HCT116 (cell line): ENCODE measurements at regions not wholly inside any gene's neighbourhood (a gene's known extent, or its start where the extent isn't known, plus 50 kb on each side); places are given as distances from the start of the nearest gene placed in this dataset.

Source experiments
- ATAC-seq: fragments of 200-7000 bp; cut with Tn5 transposase; 2 replicates; pipeline ENCODE4 v1.9.1; 2020; ENCODE audit warnings: mild to moderate bottlenecking, moderate library complexity
- BruUV-seq: library from RNA; stranded (reverse); fragments of 400-500 nt; replicated peaks from 2 replicates; lab custom pipeline; 2021; lab: Mats Ljungman, UMichigan
- CTCF ChIA-PET: fragments of 300-600 bp; sonication (Branson Sonifier 250); formaldehyde crosslinking; loops from one replicate; lab custom pipeline; 2021; ENCODE audit warnings: antibody characterized with exemption; lab: Charles Lee
- POLR2A ChIA-PET: fragments of 300-600, 350-600 bp; sonication (Branson Sonifier 250); formaldehyde crosslinking; loops from one replicate; lab custom pipeline; 2021; ENCODE audit warnings: antibody characterized with exemption; lab: Charles Lee
- RAD21 ChIA-PET, 2 experiments: fragments of 300-600 bp; sonication (Branson Sonifier 250); formaldehyde crosslinking; loops; one replicate each; lab custom pipeline; 2023; ENCODE audit warnings: low total read pairs in 2 of 2; ENCODE audit not compliant: uncharacterized antibody in 2 of 2, unreplicated experiment in 2 of 2, low non-redundant PET in 1 of 2; lab: Charles Lee
- DNase-seq: peaks from one replicate; pipeline ENCODE4 v3.0.0-alpha.2; 2010; ENCODE audit warnings: low read depth, low spot score
- H2AFZ ChIP-seq: fragments of 200-600 bp; shearing (Covaris generic), sonication (generic); 2 replicates; pipeline ENCODE4 v1.6.1; 2017; ENCODE audit warnings: low read depth, mixed run types, mixed read lengths, antibody characterized with exemption, low read length; ENCODE audit not compliant: poor library complexity, severe bottlenecking
- H3K27ac ChIP-seq: 2 replicates; pipeline ENCODE4 v1.5.1; 2012; ENCODE audit warnings: low read depth, low read length
- H3K27me3 ChIP-seq: fragments of 200-600 bp; sonication (generic); 2 replicates; pipeline ENCODE4 v1.6.1; 2016; ENCODE audit warnings: mixed run types, low read length, mixed read lengths; ENCODE audit not compliant: insufficient read depth
- H3K36me3 ChIP-seq, 2 experiments: fragments of 200-500 bp in 1 of 2; fragments of 200-600 bp in 1 of 2; sonication (Bioruptor generic) in 1 of 2; sonication (generic) in 1 of 2; 2 replicates each; pipeline versions ENCODE4 v1.5.1 to v1.6.1; 2014 to 2016; ENCODE audit warnings: low read length in 2 of 2, inconsistent platforms in 1 of 2, mixed read lengths in 1 of 2, mixed run types in 1 of 2; ENCODE audit not compliant: insufficient read depth in 2 of 2, control insufficient read depth in 1 of 2
- H3K4me1 ChIP-seq, 2 experiments: fragments of 200-600 bp in 1 of 2; sonication (generic) in 1 of 2; 2 replicates each; pipeline versions ENCODE4 v1.5.1 to v1.6.1; 2012 to 2017; ENCODE audit warnings: low read length in 2 of 2, inconsistent platforms in 1 of 2, mild to moderate bottlenecking in 1 of 2, mixed read lengths in 1 of 2, mixed run types in 1 of 2, moderate library complexity in 1 of 2; ENCODE audit not compliant: insufficient read depth in 2 of 2, control insufficient read depth in 1 of 2
- H3K4me2 ChIP-seq: fragments of 200-600 bp; sonication (generic); 2 replicates; pipeline ENCODE4 v1.6.1; 2017; ENCODE audit warnings: mixed run types, low read length, mixed read lengths
- H3K4me3 ChIP-seq, 2 experiments: fragments of 200-600 bp in 1 of 2; sonication (generic) in 1 of 2; replicated peaks in 1 of 2; 2 replicates each; pipeline ENCODE4 v1.5.1; 2011 to 2016; ENCODE audit warnings: low read length in 2 of 2, control low read depth in 1 of 2, low read depth in 1 of 2, mild to moderate bottlenecking in 1 of 2, mixed read lengths in 1 of 2, mixed run types in 1 of 2
- H3K79me2 ChIP-seq: fragments of 200-600 bp; sonication (generic); 2 replicates; pipeline ENCODE4 v1.6.1; 2017; ENCODE audit warnings: mild to moderate bottlenecking, mixed run types, low read length, moderate library complexity, mixed read lengths; ENCODE audit not compliant: insufficient read depth
- H3K9ac ChIP-seq: fragments of 200-600 bp; sonication (generic); 2 replicates; pipeline ENCODE4 v1.6.1; 2016; ENCODE audit warnings: low read length, mixed read lengths
- H3K9me2 ChIP-seq: fragments of 200-600 bp; sonication (generic), shearing (Covaris generic); 2 replicates; pipeline ENCODE4 v1.6.1; 2017; ENCODE audit warnings: mixed run types, mild to moderate bottlenecking, moderate library complexity; ENCODE audit not compliant: insufficient read depth
- H3K9me3 ChIP-seq, 2 experiments: fragments of 200-500 bp in 1 of 2; fragments of 200-600 bp in 1 of 2; sonication (Bioruptor generic) in 1 of 2; sonication (generic) in 1 of 2; 2 replicates each; pipeline ENCODE4 v1.6.1; 2014 to 2017; ENCODE audit warnings: low read length in 2 of 2, mixed read lengths in 2 of 2, inconsistent platforms in 1 of 2, low read depth in 1 of 2, mild to moderate bottlenecking in 1 of 2, mixed run types in 1 of 2, moderate library complexity in 1 of 2; ENCODE audit not compliant: control insufficient read depth in 1 of 2, insufficient read depth in 1 of 2
- H4K20me1 ChIP-seq: fragments of 200-600 bp; sonication (generic), shearing (Covaris generic); 2 replicates; pipeline ENCODE4 v1.6.1; 2017; ENCODE audit warnings: mixed run types, mild to moderate bottlenecking, moderate library complexity; ENCODE audit not compliant: insufficient read depth
- CBX3 ChIP-seq: IDR thresholded peaks from 2 replicates; pipeline ENCODE4 v1.6.1; 2012; ENCODE audit warnings: low read depth
- CEBPB ChIP-seq: IDR thresholded peaks from 2 replicates; pipeline ENCODE4 v1.6.1; 2012; ENCODE audit warnings: low read depth
- EGR1 ChIP-seq: IDR thresholded peaks from 2 replicates; pipeline ENCODE4 v1.6.1; 2012; ENCODE audit warnings: low read depth
- EZH2 ChIP-seq: fragments of 200-600 bp; sonication (generic); IDR thresholded peaks from 2 replicates; pipeline ENCODE4 v1.6.1; 2017; ENCODE audit warnings: antibody characterized with exemption, mixed run types
- EZH2phosphoT487 ChIP-seq: fragments of 200-600 bp; IDR thresholded peaks from 2 replicates; pipeline ENCODE4 v1.6.1; 2018; ENCODE audit warnings: antibody characterized with exemption, borderline replicate concordance
- FOSL1 ChIP-seq: IDR thresholded peaks from 2 replicates; pipeline ENCODE4 v1.6.1; 2012; ENCODE audit warnings: low read depth
- JUND ChIP-seq: IDR thresholded peaks from 2 replicates; pipeline ENCODE4 v1.6.1; 2012
- POLR2A ChIP-seq: IDR thresholded peaks from 2 replicates; pipeline ENCODE4 v1.7.0; 2011; ENCODE audit warnings: borderline replicate concordance; ENCODE audit not compliant: insufficient read depth, insufficient read length; ENCODE audit errors: extremely low read depth
- POLR2AphosphoS5 ChIP-seq: IDR thresholded peaks from 2 replicates; pipeline ENCODE4 v1.6.1; 2011; ENCODE audit warnings: mild to moderate bottlenecking, low read depth, low read length, moderate library complexity
- RAD21 ChIP-seq: IDR thresholded peaks from 2 replicates; pipeline ENCODE4 v1.6.1; 2012; ENCODE audit warnings: low read depth, mild to moderate bottlenecking
- SIN3A ChIP-seq: IDR thresholded peaks from 2 replicates; pipeline ENCODE4 v1.6.1; 2012; ENCODE audit warnings: low read depth
- SP1 ChIP-seq: IDR thresholded peaks from 2 replicates; pipeline ENCODE4 v1.6.1; 2012; ENCODE audit warnings: low read depth
- SRF ChIP-seq: IDR thresholded peaks from 2 replicates; pipeline ENCODE4 v1.6.1; 2012; ENCODE audit warnings: low read depth
- TCF7L2 ChIP-seq: IDR thresholded peaks from 2 replicates; pipeline ENCODE4 v1.7.0; 2011; ENCODE audit warnings: borderline replicate concordance, inconsistent platforms; ENCODE audit not compliant: insufficient read depth, insufficient read length; ENCODE audit errors: extremely low read depth
- YY1 ChIP-seq: IDR thresholded peaks from 2 replicates; pipeline ENCODE4 v1.6.1; 2011; ENCODE audit warnings: low read length, low read depth, moderate library complexity, mild to moderate bottlenecking; ENCODE audit not compliant: insufficient replicate concordance; ENCODE audit errors: extremely low read depth
- ZBTB33 ChIP-seq: IDR thresholded peaks from 2 replicates; pipeline ENCODE4 v1.6.1; 2011; ENCODE audit warnings: mild to moderate bottlenecking, low read length, moderate library complexity; ENCODE audit not compliant: insufficient replicate concordance; ENCODE audit errors: extremely low read depth
- ZFX ChIP-seq: fragments of 450-650 bp; IDR thresholded peaks from 2 replicates; pipeline ENCODE4 v1.6.1; 2017
- intact Hi-C: fragments of 100-400 bp; cut with micrococcal nuclease; formaldehyde crosslinking; loops from 2 replicates; pipeline ENCODE4 v1.10.0; 2022
- TF ChIP-seq, protein P1 (sequence below): IDR thresholded peaks from 2 replicates; pipeline ENCODE4 v1.6.1; 2012
- TF ChIP-seq, protein P2 (sequence below), 3 experiments: fragments of 200-600 bp in 1 of 3; sonication (generic) in 1 of 3; IDR thresholded peaks in 2 of 3; conservative IDR thresholded peaks in 1 of 3; 2 replicates each; pipeline ENCODE4 v1.5.1; 2012 to 2017; ENCODE audit warnings: low read depth in 2 of 3, low read length in 2 of 3, antibody characterized with exemption in 1 of 3, borderline replicate concordance in 1 of 3, control low read depth in 1 of 3, mild to moderate bottlenecking in 1 of 3, mixed read lengths in 1 of 3, mixed run types in 1 of 3, moderate library complexity in 1 of 3; ENCODE audit not compliant: insufficient read depth in 1 of 3

GRCh38 chr5:26812714-26813113, 225.7 kb downstream of the CDH9 start:
- H3K4me1 ChIP-seq = no peaks in the 10 kb centered on the region
- no TSS peak for BruUV-seq
- peaks cover 4 to 21% of the 10 kb centered on the region in 2 experiments; a peak in 2 of 4 replicates for H3K9me3 ChIP-seq
- H3K4me2 ChIP-seq = no peak overlapping the region
- RAD21 ChIA-PET = no interaction called here
- no peak overlapping the region for H2AFZ ChIP-seq
- intact Hi-C loops = no loop called here
- no peak for DNase-seq
- H3K27ac ChIP-seq = no peak overlapping the region
- H3K36me3 ChIP-seq = no peaks in the 10 kb centered on the region
- H3K9me2 ChIP-seq = no peaks in the 10 kb centered on the region
- no peak overlapping the region for H3K9ac ChIP-seq
- no peak overlapping the region for H3K4me3 ChIP-seq
- H3K27me3 ChIP-seq = no peaks in the 10 kb centered on the region
- no peaks in the 10 kb centered on the region for H4K20me1 ChIP-seq
- CTCF ChIA-PET = no interaction called here
- no peaks in the 10 kb centered on the region for H3K79me2 ChIP-seq
- no peak for ATAC-seq
- POLR2A ChIA-PET = no interaction called here
- TF ChIP-seq CEBPB (no peak), SIN3A (no peak), POLR2A (no peak), SP1 (no peak), POLR2AphosphoS5 (no peak), SRF (no peak), CBX3 (no peak), JUND (no peak), FOSL1 (no peak), RAD21 (no peak), ZFX (no peak), TCF7L2 (no peak), EZH2phosphoT487 (no peak), EZH2 (no peak), EGR1 (no peak), ZBTB33 (no peak), YY1 (no peak)
- TF ChIP-seq, protein P1, sequence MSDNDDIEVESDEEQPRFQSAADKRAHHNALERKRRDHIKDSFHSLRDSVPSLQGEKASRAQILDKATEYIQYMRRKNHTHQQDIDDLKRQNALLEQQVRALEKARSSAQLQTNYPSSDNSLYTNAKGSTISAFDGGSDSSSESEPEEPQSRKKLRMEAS = no peak
- TF ChIP-seq, protein P2, sequence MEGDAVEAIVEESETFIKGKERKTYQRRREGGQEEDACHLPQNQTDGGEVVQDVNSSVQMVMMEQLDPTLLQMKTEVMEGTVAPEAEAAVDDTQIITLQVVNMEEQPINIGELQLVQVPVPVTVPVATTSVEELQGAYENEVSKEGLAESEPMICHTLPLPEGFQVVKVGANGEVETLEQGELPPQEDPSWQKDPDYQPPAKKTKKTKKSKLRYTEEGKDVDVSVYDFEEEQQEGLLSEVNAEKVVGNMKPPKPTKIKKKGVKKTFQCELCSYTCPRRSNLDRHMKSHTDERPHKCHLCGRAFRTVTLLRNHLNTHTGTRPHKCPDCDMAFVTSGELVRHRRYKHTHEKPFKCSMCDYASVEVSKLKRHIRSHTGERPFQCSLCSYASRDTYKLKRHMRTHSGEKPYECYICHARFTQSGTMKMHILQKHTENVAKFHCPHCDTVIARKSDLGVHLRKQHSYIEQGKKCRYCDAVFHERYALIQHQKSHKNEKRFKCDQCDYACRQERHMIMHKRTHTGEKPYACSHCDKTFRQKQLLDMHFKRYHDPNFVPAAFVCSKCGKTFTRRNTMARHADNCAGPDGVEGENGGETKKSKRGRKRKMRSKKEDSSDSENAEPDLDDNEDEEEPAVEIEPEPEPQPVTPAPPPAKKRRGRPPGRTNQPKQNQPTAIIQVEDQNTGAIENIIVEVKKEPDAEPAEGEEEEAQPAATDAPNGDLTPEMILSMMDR (IDR thresholded peaks at IDR 0.05 in 2 of 3, conservative IDR thresholded peaks at IDR 0.05 in 1 of 3; ENCODE audit: borderline replicate concordance in 1 of 3, insufficient read depth in 1 of 3, low read depth in 2 of 3, low read length in 2 of 3) = no peak
- TF ChIP-seq, all 23 proteins: peak for 0
